Esophagus squamous epithelium (tissue), 4 donors: ENCODE measurements at regions not wholly inside any gene's neighbourhood (a gene's known extent, or its start where the extent isn't known, plus 50 kb on each side); places are given as distances from the start of the nearest gene placed in this dataset.

Experiments used
- POLR2A ChIP-seq, 4 donors: fragments of 450-650 bp; IDR thresholded peaks; one replicate each; pipeline ENCODE4 v1.6.1; 2017; ENCODE audit warnings: antibody characterized with exemption in 4 of 4, mild to moderate bottlenecking in 4 of 4, moderate library complexity in 3 of 4
- TF ChIP-seq, protein P1 (sequence below), 6 experiments: fragments of 450-650 bp in 4 of 6; fragments of 200-600 bp in 2 of 6; sonication (generic) in 2 of 6; IDR thresholded peaks; one replicate each; pipeline ENCODE4 v1.5.1; 2016 to 2019; ENCODE audit warnings: antibody characterized with exemption in 6 of 6, mild to moderate bottlenecking in 4 of 6, moderate library complexity in 4 of 6

- TF ChIP-seq, protein P1, sequence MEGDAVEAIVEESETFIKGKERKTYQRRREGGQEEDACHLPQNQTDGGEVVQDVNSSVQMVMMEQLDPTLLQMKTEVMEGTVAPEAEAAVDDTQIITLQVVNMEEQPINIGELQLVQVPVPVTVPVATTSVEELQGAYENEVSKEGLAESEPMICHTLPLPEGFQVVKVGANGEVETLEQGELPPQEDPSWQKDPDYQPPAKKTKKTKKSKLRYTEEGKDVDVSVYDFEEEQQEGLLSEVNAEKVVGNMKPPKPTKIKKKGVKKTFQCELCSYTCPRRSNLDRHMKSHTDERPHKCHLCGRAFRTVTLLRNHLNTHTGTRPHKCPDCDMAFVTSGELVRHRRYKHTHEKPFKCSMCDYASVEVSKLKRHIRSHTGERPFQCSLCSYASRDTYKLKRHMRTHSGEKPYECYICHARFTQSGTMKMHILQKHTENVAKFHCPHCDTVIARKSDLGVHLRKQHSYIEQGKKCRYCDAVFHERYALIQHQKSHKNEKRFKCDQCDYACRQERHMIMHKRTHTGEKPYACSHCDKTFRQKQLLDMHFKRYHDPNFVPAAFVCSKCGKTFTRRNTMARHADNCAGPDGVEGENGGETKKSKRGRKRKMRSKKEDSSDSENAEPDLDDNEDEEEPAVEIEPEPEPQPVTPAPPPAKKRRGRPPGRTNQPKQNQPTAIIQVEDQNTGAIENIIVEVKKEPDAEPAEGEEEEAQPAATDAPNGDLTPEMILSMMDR (IDR thresholded peaks at IDR 0.05): no peak
- no peak for TF ChIP-seq POLR2A (IDR thresholded peaks at IDR 0.05)
These were observed 162.2 kb downstream of the VGLL3 start for GRCh38 chr3:86828751-86829150.
